ENCODE measurements at regions not wholly inside any gene's neighbourhood (a gene's known extent, or its start where the extent isn't known, plus 50 kb on each side); places are given as distances from the start of the nearest gene placed in this dataset.

DNA sequence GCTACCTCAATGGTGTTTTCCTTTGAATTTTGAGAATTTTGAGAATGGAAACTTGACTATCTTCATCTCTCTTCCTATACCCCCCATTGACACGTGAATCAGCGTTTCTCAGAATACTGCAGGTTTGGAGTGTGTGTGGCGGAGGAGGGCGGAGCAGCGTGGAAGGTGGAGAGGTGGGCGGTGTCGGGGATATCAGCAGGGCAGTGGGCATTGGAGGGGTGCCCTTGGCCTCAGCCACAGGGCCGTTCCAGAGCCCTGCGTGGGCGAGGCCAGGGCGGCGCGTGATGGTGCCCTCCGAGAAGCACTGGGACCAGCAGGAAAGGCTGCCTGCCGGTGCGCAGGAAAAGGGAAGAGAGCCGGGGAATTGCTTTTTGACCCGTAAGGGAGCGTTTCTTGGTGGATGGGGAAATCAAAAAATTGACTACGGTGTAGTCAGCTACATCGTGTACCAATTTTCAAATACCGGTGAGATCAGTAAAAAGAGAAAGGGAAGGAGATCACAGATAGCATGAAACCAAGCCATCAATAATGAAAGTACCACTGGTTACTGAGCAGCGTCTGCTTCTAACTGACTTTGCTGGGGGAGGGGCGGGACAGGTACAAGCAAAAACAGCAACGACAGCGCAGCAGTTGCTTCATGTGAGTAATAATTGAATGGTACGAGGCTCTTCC is 82.7 kb upstream of the DUSP22 start:
- Histone ChIP-seq H3K9me3 (ENCODE audit: control insufficient read depth in 2 of 2, insufficient read depth in 1 of 2, low read depth in 1 of 2, low read length in 1 of 2) (peaks cover 0 to 8% of the 10 kb centered on the region in 2 donors), H3K27me3 (ENCODE audit: control insufficient read depth in 3 of 3, insufficient read depth in 3 of 3, low read length in 3 of 3) (peaks cover 0 to 6% (median 5%) of the 10 kb centered on the region in 3 donors), H3K4me1 (ENCODE audit: control insufficient read depth in 3 of 3, insufficient read depth in 2 of 3, low read depth in 1 of 3, low read length in 2 of 3) (no peaks in the 10 kb centered on the region), H3K27ac (ENCODE audit: low read depth in 1 of 3, low read length in 2 of 3) (no peak overlapping the region), H3K36me3 (ENCODE audit: control insufficient read depth in 3 of 3, insufficient read depth in 2 of 3, low read depth in 1 of 3, low read length in 3 of 3) (no peaks in the 10 kb centered on the region), H3K4me3 (ENCODE audit: low read depth in 1 of 3, low read length in 3 of 3) (peak overlapping the region in 1 of 3 donors; percentile 35)
- DNase-seq (no peak), FAIRE-seq (no peak)
- 69 to 79% (median 73%) methylated on average over 26 to 27 of the region's 27 CpGs for WGBS, 3 donors

DNA sequence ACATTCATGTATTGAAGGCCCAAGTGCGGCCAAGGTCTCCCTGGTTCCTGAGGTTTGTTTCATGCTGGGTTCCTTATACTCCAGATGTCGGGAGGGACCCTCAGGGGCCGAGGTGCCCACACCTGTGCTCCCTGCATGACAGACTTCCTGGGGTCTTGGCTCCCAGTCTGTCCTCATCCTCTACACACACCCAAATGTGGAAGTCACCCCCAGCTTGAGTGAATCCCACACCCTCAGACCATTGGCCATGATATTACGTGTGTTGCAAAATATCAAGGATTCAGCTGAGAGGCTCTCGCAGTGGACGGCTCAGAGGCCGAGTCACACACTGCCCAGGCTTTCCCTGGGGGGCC is 82.2 kb upstream of the DUSP22 start:
- no peak for DNase-seq
- H3K4me3 ChIP-seq (ENCODE audit: low read depth in 1 of 3, low read length in 3 of 3), result no peak overlapping the region
- peaks cover 0 to 6% (median 5%) of the 10 kb centered on the region in 3 donors for H3K27me3 ChIP-seq (ENCODE audit: control insufficient read depth in 3 of 3, insufficient read depth in 3 of 3, low read length in 3 of 3)
- WGBS, 3 donors, result 80 to 87% (median 81%) methylated on average over 7 of the region's 7 CpGs
- H3K9me3 ChIP-seq (ENCODE audit: control insufficient read depth in 2 of 2, insufficient read depth in 1 of 2, low read depth in 1 of 2, low read length in 1 of 2), result peaks cover 0 to 8% of the 10 kb centered on the region in 2 donors
- H3K27ac ChIP-seq (ENCODE audit: low read depth in 1 of 3, low read length in 2 of 3), result no peak overlapping the region
- no peaks in the 10 kb centered on the region for H3K4me1 ChIP-seq (ENCODE audit: control insufficient read depth in 3 of 3, insufficient read depth in 2 of 3, low read depth in 1 of 3, low read length in 2 of 3)
- FAIRE-seq, result no peak
- H3K36me3 ChIP-seq (ENCODE audit: control insufficient read depth in 3 of 3, insufficient read depth in 2 of 3, low read depth in 1 of 3, low read length in 3 of 3), result no peaks in the 10 kb centered on the region

DNA sequence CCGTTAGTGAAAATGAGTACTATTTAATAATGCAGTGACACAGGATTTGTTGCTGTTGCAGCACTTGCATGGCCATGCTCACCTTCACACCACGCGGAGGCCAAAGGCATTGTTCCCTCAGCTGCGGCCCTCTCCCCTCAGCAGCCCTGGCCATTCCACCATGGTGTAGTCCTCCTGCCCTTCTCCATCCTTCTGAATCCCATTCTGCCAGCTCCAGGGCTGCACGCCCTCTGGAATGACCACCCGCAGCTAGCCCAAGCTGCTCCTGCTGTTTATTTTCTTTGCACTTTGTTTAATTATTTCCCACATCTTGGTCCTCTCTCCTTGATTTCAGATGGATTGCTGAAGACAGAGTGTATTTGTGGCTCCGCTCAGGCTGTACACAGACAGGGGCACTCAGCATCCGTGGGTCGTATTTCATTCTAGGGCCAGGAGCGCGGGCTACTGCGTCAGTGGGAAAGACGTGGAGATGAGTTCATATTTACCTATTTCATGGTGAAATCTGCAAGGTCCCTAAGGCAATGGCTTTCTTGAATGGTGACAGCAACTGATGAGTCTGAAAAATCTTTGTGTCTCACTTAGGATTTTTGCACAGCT is 81.4 kb upstream of the DUSP22 start:
- DNase-seq (no peak), FAIRE-seq (no peak)
- Histone ChIP-seq H3K4me1 (ENCODE audit: control insufficient read depth in 3 of 3, insufficient read depth in 2 of 3, low read depth in 1 of 3, low read length in 2 of 3) (no peaks in the 10 kb centered on the region), H3K27ac (ENCODE audit: low read depth in 1 of 3, low read length in 2 of 3) (no peak overlapping the region), H3K27me3 (ENCODE audit: control insufficient read depth in 3 of 3, insufficient read depth in 3 of 3, low read length in 3 of 3) (peaks cover 0 to 5% (median 3%) of the 10 kb centered on the region in 3 donors), H3K4me3 (ENCODE audit: low read depth in 1 of 3, low read length in 3 of 3) (no peak overlapping the region), H3K36me3 (ENCODE audit: control insufficient read depth in 3 of 3, insufficient read depth in 2 of 3, low read depth in 1 of 3, low read length in 3 of 3) (no peaks in the 10 kb centered on the region), H3K9me3 (ENCODE audit: control insufficient read depth in 2 of 2, insufficient read depth in 1 of 2, low read depth in 1 of 2, low read length in 1 of 2) (peaks cover 0 to 8% of the 10 kb centered on the region in 2 donors)
- 70 to 77% (median 77%) methylated on average over 13 of the region's 13 CpGs for WGBS, 3 donors

DNA sequence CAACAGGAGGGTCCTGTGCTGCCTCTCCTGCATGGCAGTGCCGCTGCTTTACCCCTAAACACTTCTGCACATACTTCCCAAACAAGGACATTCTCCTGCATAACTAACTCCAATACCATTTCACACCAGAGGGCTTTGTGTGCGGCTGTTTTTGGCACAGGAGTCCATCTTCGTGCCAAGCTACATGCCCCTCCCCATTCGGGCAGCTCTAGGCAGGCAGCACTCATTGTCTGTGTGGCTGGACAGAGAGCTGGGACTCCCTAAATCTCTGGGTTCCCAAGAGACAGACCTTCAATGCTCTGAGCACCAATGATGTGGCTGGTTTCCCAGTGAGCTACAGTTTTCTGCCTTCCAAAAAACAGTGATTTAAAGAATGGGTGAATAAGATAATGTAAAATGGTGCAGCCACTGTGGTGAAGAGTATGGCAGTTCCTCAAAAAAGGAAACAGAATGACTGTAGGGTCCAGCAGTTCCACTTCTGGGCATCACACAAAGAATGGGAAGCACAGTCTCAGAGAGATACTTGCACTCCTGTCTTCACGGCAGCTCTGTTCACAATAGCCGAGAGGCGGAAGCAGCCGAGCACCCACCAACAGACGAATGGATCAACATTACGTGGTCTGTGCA is 80.3 kb upstream of the DUSP22 start:
- 81 to 85% (median 84%) methylated on average over 10 of the region's 10 CpGs for WGBS, 3 donors
- no peaks in the 10 kb centered on the region for H3K4me1 ChIP-seq (ENCODE audit: control insufficient read depth in 3 of 3, insufficient read depth in 2 of 3, low read depth in 1 of 3, low read length in 2 of 3)
- H3K4me3 ChIP-seq (ENCODE audit: low read depth in 1 of 3, low read length in 3 of 3), result no peak overlapping the region
- DNase-seq, result no peak
- H3K36me3 ChIP-seq (ENCODE audit: control insufficient read depth in 3 of 3, insufficient read depth in 2 of 3, low read depth in 1 of 3, low read length in 3 of 3), result no peaks in the 10 kb centered on the region
- no peak overlapping the region for H3K27ac ChIP-seq (ENCODE audit: low read depth in 1 of 3, low read length in 2 of 3)
- H3K9me3 ChIP-seq (ENCODE audit: control insufficient read depth in 2 of 2, insufficient read depth in 1 of 2, low read depth in 1 of 2, low read length in 1 of 2), result peaks cover 0 to 8% of the 10 kb centered on the region in 2 donors
- FAIRE-seq, result no peak
- H3K27me3 ChIP-seq (ENCODE audit: control insufficient read depth in 3 of 3, insufficient read depth in 3 of 3, low read length in 3 of 3), result peaks cover 0 to 5% (median 3%) of the 10 kb centered on the region in 3 donors

DNA sequence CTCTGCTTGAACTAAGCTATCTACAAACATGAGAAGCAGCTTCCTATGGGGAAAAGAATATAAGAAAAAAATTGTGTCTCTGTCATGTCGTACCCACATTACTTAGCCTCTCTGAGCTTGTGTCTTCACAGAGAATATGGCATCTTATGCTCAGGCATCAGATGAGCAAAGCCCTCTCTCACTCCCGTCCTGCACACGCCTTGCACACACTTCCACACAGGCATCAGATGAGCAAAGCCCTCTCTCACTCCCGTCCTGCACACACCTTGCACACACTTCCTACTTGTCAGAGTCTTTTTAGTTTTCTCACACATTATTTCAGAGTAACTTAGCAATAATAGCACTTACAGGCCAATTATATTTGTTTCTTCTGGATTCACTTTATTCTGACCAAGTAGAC is 79.0 kb upstream of the DUSP22 start:
- 81 to 92% (median 84%) methylated on average over 4 of the region's 4 CpGs for WGBS, 3 donors
- no peak overlapping the region for H3K4me3 ChIP-seq (ENCODE audit: low read depth in 1 of 3, low read length in 3 of 3)
- no peak for FAIRE-seq
- H3K36me3 ChIP-seq (ENCODE audit: control insufficient read depth in 3 of 3, insufficient read depth in 2 of 3, low read depth in 1 of 3, low read length in 3 of 3), result no peaks in the 10 kb centered on the region
- H3K27me3 ChIP-seq (ENCODE audit: control insufficient read depth in 3 of 3, insufficient read depth in 3 of 3, low read length in 3 of 3), result peaks cover 0 to 5% (median 3%) of the 10 kb centered on the region in 3 donors
- H3K27ac ChIP-seq (ENCODE audit: low read depth in 1 of 3, low read length in 2 of 3), result no peak overlapping the region
- H3K9me3 ChIP-seq (ENCODE audit: control insufficient read depth in 2 of 2, insufficient read depth in 1 of 2, low read depth in 1 of 2, low read length in 1 of 2), result peaks cover 0 to 8% of the 10 kb centered on the region in 2 donors
- H3K4me1 ChIP-seq (ENCODE audit: control insufficient read depth in 3 of 3, insufficient read depth in 2 of 3, low read depth in 1 of 3, low read length in 2 of 3), result no peaks in the 10 kb centered on the region
- no peak for DNase-seq

DNA sequence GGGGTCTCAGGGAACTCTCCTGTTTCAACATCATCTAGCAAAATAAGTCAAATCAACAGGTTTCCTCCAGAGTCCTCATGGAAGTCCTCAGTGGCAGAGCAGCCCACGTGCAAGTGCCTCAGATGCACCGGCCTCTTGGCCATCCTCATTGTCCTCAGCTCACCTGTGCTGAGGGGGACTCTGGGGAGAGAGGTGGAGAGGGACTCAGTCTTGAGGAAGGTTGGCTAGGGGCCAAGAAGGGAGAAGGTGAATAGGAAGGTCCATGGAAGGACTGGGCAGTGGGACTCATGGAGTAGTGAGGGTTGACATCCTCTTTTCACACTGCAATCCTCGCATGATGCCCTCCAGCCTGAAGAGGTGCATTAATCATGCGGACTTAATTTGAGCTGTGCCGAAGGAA is 77.9 kb upstream of the DUSP22 start:
- H3K4me3 ChIP-seq (ENCODE audit: low read depth in 1 of 3, low read length in 3 of 3), result no peak overlapping the region
- DNase-seq (no peak), FAIRE-seq (no peak)
- H3K9me3 ChIP-seq (ENCODE audit: control insufficient read depth in 2 of 2, insufficient read depth in 1 of 2, low read depth in 1 of 2, low read length in 1 of 2), result peaks cover 0 to 8% of the 10 kb centered on the region in 2 donors
- H3K36me3 ChIP-seq (ENCODE audit: control insufficient read depth in 3 of 3, insufficient read depth in 2 of 3, low read depth in 1 of 3, low read length in 3 of 3), result no peaks in the 10 kb centered on the region
- peaks cover 0 to 5% (median 3%) of the 10 kb centered on the region in 3 donors for H3K27me3 ChIP-seq (ENCODE audit: control insufficient read depth in 3 of 3, insufficient read depth in 3 of 3, low read length in 3 of 3)
- WGBS, 3 donors, result 93 to 97% (median 96%) methylated on average over 5 of the region's 5 CpGs
- H3K4me1 ChIP-seq (ENCODE audit: control insufficient read depth in 3 of 3, insufficient read depth in 2 of 3, low read depth in 1 of 3, low read length in 2 of 3), result no peaks in the 10 kb centered on the region
- no peak overlapping the region for H3K27ac ChIP-seq (ENCODE audit: low read depth in 1 of 3, low read length in 2 of 3)

DNA sequence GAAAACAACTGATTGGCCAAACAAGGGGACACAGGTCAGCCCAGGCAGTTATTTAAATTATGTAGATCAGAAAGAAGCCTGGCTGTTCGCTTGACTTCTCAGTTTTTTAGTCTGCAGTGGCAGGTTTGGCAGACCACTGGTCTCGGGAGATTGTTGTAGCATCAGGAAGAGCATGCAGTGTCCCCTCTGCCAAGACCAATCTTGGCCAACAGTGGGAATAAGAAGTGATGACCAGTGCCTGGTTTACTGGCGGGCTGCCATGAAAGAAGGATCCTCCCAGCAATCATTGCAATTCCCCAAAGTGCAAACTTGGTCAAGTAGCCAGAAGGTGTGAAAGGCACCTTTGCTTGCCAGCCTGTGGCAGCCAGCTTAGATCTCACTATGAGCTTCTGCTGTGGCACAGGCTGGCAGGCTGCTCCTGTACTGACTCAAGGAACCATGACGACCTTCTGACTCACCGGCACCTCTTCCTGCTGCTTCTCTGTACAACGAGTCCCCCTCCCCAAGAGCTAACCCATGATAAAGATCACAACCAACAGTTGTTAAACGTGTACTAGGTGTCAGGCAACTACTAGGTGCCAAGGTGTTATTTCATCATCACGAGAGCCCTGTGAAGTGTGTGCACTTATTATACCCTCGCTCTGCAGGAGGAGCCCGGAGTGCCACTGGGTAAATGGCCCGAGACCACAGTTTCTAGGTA is 76.8 kb upstream of the DUSP22 start:
- FAIRE-seq (no peak), DNase-seq (no peak)
- no peaks in the 10 kb centered on the region for H3K36me3 ChIP-seq (ENCODE audit: control insufficient read depth in 3 of 3, insufficient read depth in 2 of 3, low read depth in 1 of 3, low read length in 3 of 3)

DNA sequence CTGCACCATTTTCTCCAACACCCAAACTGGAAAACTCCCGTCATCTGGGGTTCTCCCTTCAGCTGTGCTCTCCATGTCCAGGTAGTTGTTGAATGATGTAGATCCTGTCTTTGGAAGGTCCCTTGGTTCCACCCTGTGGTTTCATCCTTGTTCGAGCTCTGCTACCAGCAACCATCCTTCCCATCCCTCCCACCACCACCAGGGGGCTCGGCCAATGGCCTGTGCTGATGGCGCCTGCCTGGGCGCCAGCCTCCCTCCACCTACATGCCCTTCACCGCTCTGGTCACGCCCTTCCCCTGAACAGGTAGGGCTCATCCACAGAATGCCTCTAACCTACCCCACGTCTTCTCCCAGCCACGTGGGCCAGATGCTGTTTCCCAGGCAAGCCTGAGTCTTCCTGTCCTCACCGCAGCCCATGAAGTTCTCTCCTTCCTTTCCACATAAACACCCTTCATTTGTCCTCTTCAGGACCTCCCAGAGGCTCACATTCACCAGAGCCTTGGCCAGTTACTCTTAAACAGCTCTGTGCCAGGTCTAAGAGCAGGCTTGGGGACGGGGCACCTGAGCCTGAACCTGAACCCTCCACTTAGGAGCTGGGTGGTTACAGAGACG is 75.1 kb upstream of the DUSP22 start:
- no peaks in the 10 kb centered on the region for H3K4me1 ChIP-seq (ENCODE audit: control insufficient read depth in 3 of 3, insufficient read depth in 2 of 3, low read depth in 1 of 3, low read length in 2 of 3)
- H3K27me3 ChIP-seq (ENCODE audit: control insufficient read depth in 3 of 3, insufficient read depth in 3 of 3, low read length in 3 of 3), result peaks cover 0 to 3% (median 0%) of the 10 kb centered on the region in 3 donors
- no peak for FAIRE-seq
- WGBS, 3 donors, result 75 to 83% (median 79%) methylated on average over 12 of the region's 12 CpGs
- H3K27ac ChIP-seq (ENCODE audit: low read depth in 1 of 3, low read length in 2 of 3), result no peak overlapping the region
- no peaks in the 10 kb centered on the region for H3K36me3 ChIP-seq (ENCODE audit: control insufficient read depth in 3 of 3, insufficient read depth in 2 of 3, low read depth in 1 of 3, low read length in 3 of 3)
- peak; percentile 16 to 29 for DNase-seq
- no peak overlapping the region for H3K4me3 ChIP-seq (ENCODE audit: low read depth in 1 of 3, low read length in 3 of 3)
- peaks cover 0 to 8% of the 10 kb centered on the region in 2 donors for H3K9me3 ChIP-seq (ENCODE audit: control insufficient read depth in 2 of 2, insufficient read depth in 1 of 2, low read depth in 1 of 2, low read length in 1 of 2)

More for the DNA sequence above, 76.8 kb upstream of the DUSP22 start:
- Histone ChIP-seq H3K27me3 (ENCODE audit: control insufficient read depth in 3 of 3, insufficient read depth in 3 of 3, low read length in 3 of 3) (peaks cover 0 to 5% (median 3%) of the 10 kb centered on the region in 3 donors), H3K9me3 (ENCODE audit: control insufficient read depth in 2 of 2, insufficient read depth in 1 of 2, low read depth in 1 of 2, low read length in 1 of 2) (peaks cover 0 to 8% of the 10 kb centered on the region in 2 donors), H3K27ac (ENCODE audit: low read depth in 1 of 3, low read length in 2 of 3) (no peak overlapping the region), H3K4me3 (ENCODE audit: low read depth in 1 of 3, low read length in 3 of 3) (no peak overlapping the region), H3K4me1 (ENCODE audit: control insufficient read depth in 3 of 3, insufficient read depth in 2 of 3, low read depth in 1 of 3, low read length in 2 of 3) (no peaks in the 10 kb centered on the region)
- 69 to 75% (median 71%) methylated on average over 11 of the region's 11 CpGs for WGBS, 3 donors
